SK-N-SH (cell line): ENCODE measurements at regions not wholly inside any gene's neighbourhood (a gene's known extent, or its start where the extent isn't known, plus 50 kb on each side); places are given as distances from the start of the nearest gene placed in this dataset.

ENCODE experiments used
- CTCF ChIA-PET: fragments of 300-600, 350-600 bp; formaldehyde crosslinking; extraction: SDS; loops from one replicate; lab custom pipeline; 2021; lab: Yijun Ruan, JAX
- POLR2A ChIA-PET: fragments of 350-600 bp; sonication (Branson Sonifier 250); formaldehyde crosslinking; extraction: SDS; loops from one replicate; lab custom pipeline; 2020; ENCODE audit warnings: antibody characterized with exemption, inconsistent platforms; lab: Yijun Ruan, JAX
- DNase-seq: peaks from one replicate; pipeline ENCODE4 v3.0.0; 2012
- H2AFZ ChIP-seq: fragments of 200-600 bp; sonication (generic); 2 replicates; pipeline ENCODE4 v1.8.1; 2016; ENCODE audit warnings: antibody characterized with exemption, mild to moderate bottlenecking, low read depth
- H3F3A ChIP-seq: fragments of 200-600 bp; sonication (generic); replicated peaks from 2 replicates; pipeline ENCODE3; 2016; ENCODE audit warnings: antibody characterized with exemption, mild to moderate bottlenecking; ENCODE audit not compliant: insufficient read depth
- H3K27ac ChIP-seq, 2 experiments: fragments of 200-500 bp in 1 of 2; fragments of 200-600 bp in 1 of 2; sonication (Bioruptor generic) in 1 of 2; sonication (generic), shearing (Covaris generic) in 1 of 2; 2 replicates each; pipeline versions ENCODE4 v1.5.1 to v1.6.1; 2014 to 2016; ENCODE audit warnings: low read depth in 2 of 2, inconsistent platforms in 1 of 2, low read length in 1 of 2, mild to moderate bottlenecking in 1 of 2, mixed read lengths in 1 of 2
- H3K27me3 ChIP-seq: fragments of 200-600 bp; sonication (generic), shearing (Covaris generic); 2 replicates; pipeline ENCODE4 v1.6.1; 2016; ENCODE audit warnings: mixed run types; ENCODE audit not compliant: insufficient read depth
- H3K36me3 ChIP-seq, 2 experiments: fragments of 200-500 bp in 1 of 2; fragments of 200-600 bp in 1 of 2; sonication (Bioruptor generic) in 1 of 2; sonication (generic) in 1 of 2; replicated peaks in 1 of 2; 2 replicates each; pipeline versions ENCODE3 to v1.5.1; 2014 to 2016; ENCODE audit warnings: low read length in 1 of 2, mild to moderate bottlenecking in 1 of 2; ENCODE audit not compliant: insufficient read depth in 2 of 2, control insufficient read depth in 1 of 2
- H3K4me1 ChIP-seq, 2 experiments: fragments of 200-500 bp in 1 of 2; fragments of 200-600 bp in 1 of 2; sonication (Bioruptor generic) in 1 of 2; sonication (generic), shearing (Covaris generic) in 1 of 2; 2 replicates each; pipeline versions ENCODE4 v1.5.1 to v1.6.1; 2014 to 2016; ENCODE audit warnings: low read depth in 1 of 2, low read length in 1 of 2, mixed run types in 1 of 2; ENCODE audit not compliant: insufficient read depth in 2 of 2, control insufficient read depth in 1 of 2
- H3K4me2 ChIP-seq: fragments of 200-600 bp; sonication (generic), shearing (Covaris generic); 2 replicates; pipeline ENCODE4 v1.6.1; 2017; ENCODE audit warnings: mixed run types
- H3K4me3 ChIP-seq, 2 experiments: fragments of 200-500 bp in 1 of 2; fragments of 200-600 bp in 1 of 2; sonication (Bioruptor generic) in 1 of 2; sonication (generic), shearing (Covaris generic) in 1 of 2; 2 replicates each; pipeline versions ENCODE4 v1.5.1 to v1.8.1; 2014 to 2016; ENCODE audit warnings: low read depth in 2 of 2, inconsistent platforms in 1 of 2, low read length in 1 of 2, mild to moderate bottlenecking in 1 of 2, mixed read lengths in 1 of 2, moderate library complexity in 1 of 2
- H3K79me2 ChIP-seq: fragments of 200-600 bp; sonication (generic); 2 replicates; pipeline ENCODE4 v1.8.1; 2017; ENCODE audit warnings: mild to moderate bottlenecking; ENCODE audit not compliant: insufficient read depth
- H3K9ac ChIP-seq: fragments of 200-600 bp; sonication (generic); 2 replicates; pipeline ENCODE4 v1.6.1; 2017; ENCODE audit warnings: mixed run types
- H3K9me2 ChIP-seq: fragments of 200-600 bp; sonication (generic); 2 replicates; pipeline ENCODE4 v1.6.1; 2017; ENCODE audit warnings: mixed run types
- H3K9me3 ChIP-seq: fragments of 200-600 bp; sonication (generic); 2 replicates; pipeline ENCODE4 v1.6.1; 2017; ENCODE audit warnings: mixed run types, mild to moderate bottlenecking, moderate library complexity
- H4K20me1 ChIP-seq: fragments of 200-600 bp; sonication (generic); 2 replicates; pipeline ENCODE4 v1.6.1; 2017; ENCODE audit warnings: mild to moderate bottlenecking, mixed run types; ENCODE audit not compliant: insufficient read depth
- CHD2 ChIP-seq: fragments of 150-350 bp; IDR thresholded peaks from 2 replicates; pipeline ENCODE4 v1.6.1; 2018; ENCODE audit warnings: low read length; ENCODE audit not compliant: partially characterized antibody
- ELF1 ChIP-seq: IDR thresholded peaks from 2 replicates; pipeline ENCODE4 v1.4.0; 2012
- EP300 ChIP-seq, 2 experiments: IDR thresholded peaks; 2 replicates each; pipeline versions ENCODE4 v1.4.0 to v1.6.1; 2012; ENCODE audit warnings: borderline replicate concordance in 1 of 2, low read depth in 1 of 2, low read length in 1 of 2
- EZH2phosphoT487 ChIP-seq: fragments of 200-600 bp; sonication (generic); IDR thresholded peaks from 2 replicates; pipeline ENCODE4 v1.6.1; 2017; ENCODE audit warnings: low read depth, mixed run types, mild to moderate bottlenecking, antibody characterized with exemption, moderate library complexity, borderline replicate concordance
- FOSL2 ChIP-seq: IDR thresholded peaks from 2 replicates; pipeline ENCODE4 v1.4.0; 2012; ENCODE audit warnings: low read depth, mild to moderate bottlenecking, moderate library complexity, borderline replicate concordance
- FOXJ3 ChIP-seq: sonication (generic); formaldehyde crosslinking; IDR thresholded peaks from 2 replicates; pipeline ENCODE4 v1.5.1; 2020; ENCODE audit warnings: mild to moderate bottlenecking, missing genetic modification reagents
- GABPA ChIP-seq: IDR thresholded peaks from 2 replicates; pipeline ENCODE4 v1.4.0; 2012; ENCODE audit warnings: low read depth, mild to moderate bottlenecking
- GATA2 ChIP-seq: sonication (generic); formaldehyde crosslinking; IDR thresholded peaks from 2 replicates; pipeline ENCODE4 v1.5.0; 2020; ENCODE audit warnings: mild to moderate bottlenecking, missing genetic modification reagents
- MEF2A ChIP-seq: IDR thresholded peaks from 2 replicates; pipeline ENCODE4 v1.4.0; 2012; ENCODE audit warnings: low read depth, borderline replicate concordance
- MXI1 ChIP-seq: IDR thresholded peaks from 2 replicates; pipeline ENCODE4 v1.6.1; 2012; ENCODE audit warnings: mild to moderate bottlenecking, low read depth, low read length, improper control_type of control experiment
- NRF1 ChIP-seq: IDR thresholded peaks from 2 replicates; pipeline ENCODE4 v1.6.1; 2012; ENCODE audit warnings: low read depth, mild to moderate bottlenecking, low read length
- POLR2AphosphoS5 ChIP-seq: IDR thresholded peaks from 2 replicates; pipeline ENCODE4 v1.6.1; 2012; ENCODE audit warnings: low read depth, low read length
- RFX5 ChIP-seq: IDR thresholded peaks from 2 replicates; pipeline ENCODE4 v1.6.1; 2012; ENCODE audit warnings: mild to moderate bottlenecking, improper control_type of control experiment, low read length
- RXRA ChIP-seq: IDR thresholded peaks from 2 replicates; pipeline ENCODE4 v1.4.0; 2012; ENCODE audit warnings: low read depth, mild to moderate bottlenecking, borderline replicate concordance
- SIN3A ChIP-seq: IDR thresholded peaks from 2 replicates; pipeline ENCODE4 v1.6.1; 2012; ENCODE audit warnings: low read depth, mild to moderate bottlenecking, low read length, moderate library complexity, borderline replicate concordance
- SMC3 ChIP-seq: IDR thresholded peaks from 2 replicates; pipeline ENCODE4 v1.6.1; 2012; ENCODE audit warnings: low read depth, low read length, improper control_type of control experiment
- TCF12 ChIP-seq: IDR thresholded peaks from 2 replicates; pipeline ENCODE4 v1.4.0; 2012
- TEAD4 ChIP-seq: IDR thresholded peaks from 2 replicates; pipeline ENCODE4 v1.4.0; 2012; ENCODE audit warnings: mild to moderate bottlenecking, borderline replicate concordance; ENCODE audit not compliant: insufficient read depth
- WGBS: methylation state at CpG from one replicate; pipeline ENCODE4 v1.1.6; 2017; ENCODE audit warnings: low lambda C conversion rate; 5-methylcytosine and 5-hydroxymethylcytosine counted together
- TF ChIP-seq, protein P1 (sequence below): IDR thresholded peaks from 2 replicates; pipeline ENCODE4; 2012
- TF ChIP-seq, protein P2 (sequence below): fragments of 150-350 bp; IDR thresholded peaks from 2 replicates; pipeline ENCODE4 v1.6.1; 2016; ENCODE audit warnings: mild to moderate bottlenecking, low read depth, low read length
- TF ChIP-seq, protein P3 (sequence below): IDR thresholded peaks from 2 replicates; pipeline ENCODE4 v1.4.0; 2012; ENCODE audit warnings: low read depth, borderline replicate concordance

DNA sequence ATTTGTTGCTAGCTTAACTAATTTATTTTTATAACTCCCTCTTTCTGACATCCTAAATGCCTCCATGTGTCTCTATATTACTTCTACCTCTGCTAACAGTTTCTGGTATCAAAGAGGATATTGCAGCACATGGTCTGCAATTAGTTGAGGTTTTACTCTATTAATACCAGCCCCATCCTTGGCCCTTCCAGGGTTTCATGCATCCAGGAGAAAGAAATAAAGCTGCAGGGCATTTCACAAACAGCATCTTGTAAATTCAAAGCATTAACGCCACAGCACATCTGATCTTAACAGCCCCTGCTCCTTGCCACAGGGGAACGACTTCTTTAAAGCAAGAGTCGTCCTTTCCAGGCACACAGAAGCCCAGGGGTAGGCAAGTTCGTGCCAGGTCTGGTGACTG lies 258.9 kb downstream of the ICOS start:
- no peaks in the 10 kb centered on the region for H3K9me2 ChIP-seq

DNA sequence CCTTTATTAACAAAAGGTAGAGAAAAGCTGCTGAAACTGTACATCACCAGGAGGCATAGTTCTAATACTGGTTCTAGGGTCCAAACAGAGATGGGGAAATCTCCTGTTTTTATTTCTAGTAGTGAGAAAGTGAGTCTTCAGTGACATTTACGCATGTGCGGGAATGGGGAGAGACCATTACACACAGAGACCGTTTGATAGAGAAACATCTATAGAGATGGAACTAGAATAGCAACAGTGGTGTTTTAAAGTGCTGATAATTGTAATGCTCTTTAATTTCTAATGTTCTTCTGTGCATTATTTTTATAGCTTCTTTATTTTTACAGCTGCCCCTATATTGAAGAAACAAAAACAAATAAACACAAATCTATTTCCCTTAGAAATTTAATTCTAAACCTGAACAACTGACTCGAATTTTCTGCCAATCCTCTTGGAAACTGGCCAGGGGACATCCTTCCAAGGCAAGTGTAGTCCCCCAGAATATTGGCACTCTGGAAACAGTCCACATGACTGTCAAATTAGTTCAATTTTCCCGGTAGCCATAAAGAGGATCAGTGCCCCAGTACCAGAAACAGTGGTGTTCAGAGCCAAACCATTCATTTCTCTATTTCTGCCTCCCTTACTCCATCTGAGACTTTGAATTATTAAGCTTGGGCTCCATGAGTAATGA lies 260.9 kb downstream of the ICOS start:
- no peak overlapping the region for H3K4me3 ChIP-seq
- no peaks in the 10 kb centered on the region for H3K36me3 ChIP-seq
- ChIA-PET CTCF (interaction anchor here (0.8 to 3.6 kb wide), 8 partner anchors 8 to 74 kb away, joined by 3 to 18 read pairs (median 3); no protein-coding TSS in a partner anchor), POLR2A (no interaction called here)
- H3F3A ChIP-seq: no peaks in the 10 kb centered on the region
- peak overlapping the region in 1 of 2 experiments; percentile 69; a peak in 2 of 4 replicates for H3K27ac ChIP-seq
- peaks cover 0 to 22% of the 10 kb centered on the region in 2 experiments; a peak in 2 of 4 replicates for H3K4me1 ChIP-seq
- H4K20me1 ChIP-seq: no peaks in the 10 kb centered on the region
- H3K9me2 ChIP-seq: no peaks in the 10 kb centered on the region
- H2AFZ ChIP-seq: no peak overlapping the region
- no peaks in the 10 kb centered on the region for H3K9me3 ChIP-seq
- WGBS: 42% methylated on average over 5 of the region's 5 CpGs
- no peak overlapping the region for H3K9ac ChIP-seq
- H3K79me2 ChIP-seq: no peaks in the 10 kb centered on the region
- no peak for DNase-seq
- no peaks in the 10 kb centered on the region for H3K27me3 ChIP-seq
- H3K4me2 ChIP-seq: no peak overlapping the region
- TF ChIP-seq SMC3 (no peak), FOSL2 (no peak), TCF12 (no peak), MEF2A (no peak), EP300 (IDR thresholded peaks at IDR 0.05; ENCODE audit: borderline replicate concordance in 1 of 2, low read depth in 1 of 2, low read length in 1 of 2) (no peak), GABPA (no peak), GATA2 (no peak), NRF1 (no peak), RFX5 (no peak), EZH2phosphoT487 (no peak), CHD2 (no peak), TEAD4 (no peak), ELF1 (no peak)
- TF ChIP-seq, protein P1, sequence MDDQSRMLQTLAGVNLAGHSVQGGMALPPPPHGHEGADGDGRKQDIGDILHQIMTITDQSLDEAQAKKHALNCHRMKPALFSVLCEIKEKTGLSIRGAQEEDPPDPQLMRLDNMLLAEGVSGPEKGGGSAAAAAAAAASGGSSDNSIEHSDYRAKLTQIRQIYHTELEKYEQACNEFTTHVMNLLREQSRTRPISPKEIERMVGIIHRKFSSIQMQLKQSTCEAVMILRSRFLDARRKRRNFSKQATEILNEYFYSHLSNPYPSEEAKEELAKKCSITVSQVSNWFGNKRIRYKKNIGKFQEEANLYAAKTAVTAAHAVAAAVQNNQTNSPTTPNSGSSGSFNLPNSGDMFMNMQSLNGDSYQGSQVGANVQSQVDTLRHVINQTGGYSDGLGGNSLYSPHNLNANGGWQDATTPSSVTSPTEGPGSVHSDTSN: no peak
- TF ChIP-seq, protein P2, sequence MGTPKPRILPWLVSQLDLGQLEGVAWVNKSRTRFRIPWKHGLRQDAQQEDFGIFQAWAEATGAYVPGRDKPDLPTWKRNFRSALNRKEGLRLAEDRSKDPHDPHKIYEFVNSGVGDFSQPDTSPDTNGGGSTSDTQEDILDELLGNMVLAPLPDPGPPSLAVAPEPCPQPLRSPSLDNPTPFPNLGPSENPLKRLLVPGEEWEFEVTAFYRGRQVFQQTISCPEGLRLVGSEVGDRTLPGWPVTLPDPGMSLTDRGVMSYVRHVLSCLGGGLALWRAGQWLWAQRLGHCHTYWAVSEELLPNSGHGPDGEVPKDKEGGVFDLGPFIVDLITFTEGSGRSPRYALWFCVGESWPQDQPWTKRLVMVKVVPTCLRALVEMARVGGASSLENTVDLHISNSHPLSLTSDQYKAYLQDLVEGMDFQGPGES: no peak

More for the DNA sequence above, 258.9 kb downstream of the ICOS start:
- no peak overlapping the region for H3K4me2 ChIP-seq
- no peak overlapping the region for H3K4me3 ChIP-seq
- peak; percentile 55 for DNase-seq
- H4K20me1 ChIP-seq: no peaks in the 10 kb centered on the region
- H3K27me3 ChIP-seq: no peaks in the 10 kb centered on the region
- WGBS: 8% methylated on average over 4 of the region's 4 CpGs
- ChIA-PET POLR2A (interaction anchor here (0.9 to 1.6 kb wide), 5 partner anchors 15 to 43 kb away, joined by 3 to 7 read pairs (median 5); no protein-coding TSS in a partner anchor), CTCF (interaction anchor here (0.6 to 3.6 kb wide), 9 partner anchors 10 to 497 kb away, joined by 3 to 18 read pairs (median 3); no protein-coding TSS in a partner anchor)
- H3K36me3 ChIP-seq: no peaks in the 10 kb centered on the region
- H3K27ac ChIP-seq: peak overlapping the region in 1 of 2 experiments; percentile 82; a peak in 2 of 4 replicates
- TF ChIP-seq GATA2 (peak; percentile 51), EP300 (IDR thresholded peaks at IDR 0.05; ENCODE audit: borderline replicate concordance in 1 of 2, low read depth in 1 of 2, low read length in 1 of 2) (peak in 1 of 2 experiments; percentile 88; a peak in 2 of 4 replicates), POLR2AphosphoS5 (no peak), NRF1 (no peak), GABPA (no peak), SIN3A (no peak), CHD2 (peak; percentile 79), RXRA (no peak), FOXJ3 (CRISPR knock-in tag) (peak; percentile 74), FOSL2 (no peak), MXI1 (peak; percentile 56; the same call in 1 of the 2 replicates)
- TF ChIP-seq, protein P3, sequence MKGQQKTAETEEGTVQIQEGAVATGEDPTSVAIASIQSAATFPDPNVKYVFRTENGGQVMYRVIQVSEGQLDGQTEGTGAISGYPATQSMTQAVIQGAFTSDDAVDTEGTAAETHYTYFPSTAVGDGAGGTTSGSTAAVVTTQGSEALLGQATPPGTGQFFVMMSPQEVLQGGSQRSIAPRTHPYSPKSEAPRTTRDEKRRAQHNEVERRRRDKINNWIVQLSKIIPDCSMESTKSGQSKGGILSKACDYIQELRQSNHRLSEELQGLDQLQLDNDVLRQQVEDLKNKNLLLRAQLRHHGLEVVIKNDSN: no peak
- H3K4me1 ChIP-seq: peaks cover 0 to 33% of the 10 kb centered on the region in 2 experiments; a peak in 2 of 4 replicates
- no peak overlapping the region for H3K9ac ChIP-seq
- no peaks in the 10 kb centered on the region for H3K9me3 ChIP-seq
- H3K79me2 ChIP-seq: no peaks in the 10 kb centered on the region
- H3F3A ChIP-seq: no peaks in the 10 kb centered on the region
- no peak overlapping the region for H2AFZ ChIP-seq
